Non-pigmented ciliary epithelial cell (primary cell): ENCODE measurements at regions not wholly inside any gene's neighbourhood (a gene's known extent, or its start where the extent isn't known, plus 50 kb on each side); places are given as distances from the start of the nearest gene placed in this dataset.
"Not testable (repeated sequence)": the region's sequence is repeated elsewhere in the genome, so short reads cannot be mapped to it uniquely, and the experiment has no call there.

Experiments
- DNase-seq: peaks from one replicate; pipeline ENCODE4 v3.0.0-alpha.2; 2010; ENCODE audit warnings: low read depth

- DNase-seq = no peak
Observed at GRCh38 chr12:38480594-38480993, 164.0 kb downstream of the ALG10B start.

- no peak for DNase-seq
Observed at GRCh38 chr12:38484821-38485449, 168.4 kb downstream of the ALG10B start.

GRCh38 chr12:38488866-38489265, 172.3 kb downstream of the ALG10B start:
- no peak for DNase-seq

- DNase-seq = no peak
Observed at GRCh38 chr12:38490073-38490472, 173.5 kb downstream of the ALG10B start.

- DNase-seq = no peak
Observed at GRCh38 chr12:38490941-38491340, 174.4 kb downstream of the ALG10B start.

- DNase-seq = no peak
Observed at GRCh38 chr12:38501481-38501880, 184.9 kb downstream of the ALG10B start.

- DNase-seq = no peak
Observed at GRCh38 chr12:38501991-38502390, 185.4 kb downstream of the ALG10B start.

GRCh38 chr12:38502415-38502814, 185.8 kb downstream of the ALG10B start:
- no peak for DNase-seq

GRCh38 chr12:38507839-38508238, 191.3 kb downstream of the ALG10B start:
- DNase-seq = no peak

- no peak for DNase-seq
Observed at GRCh38 chr12:38508246-38508645, 191.7 kb downstream of the ALG10B start.

- DNase-seq = no peak
Observed at GRCh38 chr12:38515912-38516311, 199.3 kb downstream of the ALG10B start.

GRCh38 chr12:38516418-38516817, 199.8 kb downstream of the ALG10B start:
- no peak for DNase-seq

GRCh38 chr12:38523920-38524319, 207.3 kb downstream of the ALG10B start:
- no peak for DNase-seq

GRCh38 chr12:38527631-38528030, 211.1 kb downstream of the ALG10B start:
- no peak for DNase-seq

GRCh38 chr12:38528527-38528926, 212.0 kb downstream of the ALG10B start:
- no peak for DNase-seq

- not testable (repeated sequence) for DNase-seq
Observed at GRCh38 chr12:38529281-38529680, 212.7 kb downstream of the ALG10B start.

GRCh38 chr12:38538319-38538718, 221.7 kb downstream of the ALG10B start:
- no peak for DNase-seq

GRCh38 chr12:38540156-38540555, 223.6 kb downstream of the ALG10B start:
- no peak for DNase-seq

GRCh38 chr12:38541849-38542248, 225.3 kb downstream of the ALG10B start:
- no peak for DNase-seq

- no peak for DNase-seq
Observed at GRCh38 chr12:38543151-38543550, 226.6 kb downstream of the ALG10B start.

- DNase-seq = no peak
Observed at GRCh38 chr12:38544330-38545066, 227.9 kb downstream of the ALG10B start.

GRCh38 chr12:38547586-38547985, 231.0 kb downstream of the ALG10B start:
- DNase-seq = no peak

- no peak for DNase-seq
Observed at GRCh38 chr12:38555620-38556591, 239.3 kb downstream of the ALG10B start.
